ENCODE measurements at regions not wholly inside any gene's neighbourhood (a gene's known extent, or its start where the extent isn't known, plus 50 kb on each side); places are given as distances from the start of the nearest gene placed in this dataset.

DNA sequence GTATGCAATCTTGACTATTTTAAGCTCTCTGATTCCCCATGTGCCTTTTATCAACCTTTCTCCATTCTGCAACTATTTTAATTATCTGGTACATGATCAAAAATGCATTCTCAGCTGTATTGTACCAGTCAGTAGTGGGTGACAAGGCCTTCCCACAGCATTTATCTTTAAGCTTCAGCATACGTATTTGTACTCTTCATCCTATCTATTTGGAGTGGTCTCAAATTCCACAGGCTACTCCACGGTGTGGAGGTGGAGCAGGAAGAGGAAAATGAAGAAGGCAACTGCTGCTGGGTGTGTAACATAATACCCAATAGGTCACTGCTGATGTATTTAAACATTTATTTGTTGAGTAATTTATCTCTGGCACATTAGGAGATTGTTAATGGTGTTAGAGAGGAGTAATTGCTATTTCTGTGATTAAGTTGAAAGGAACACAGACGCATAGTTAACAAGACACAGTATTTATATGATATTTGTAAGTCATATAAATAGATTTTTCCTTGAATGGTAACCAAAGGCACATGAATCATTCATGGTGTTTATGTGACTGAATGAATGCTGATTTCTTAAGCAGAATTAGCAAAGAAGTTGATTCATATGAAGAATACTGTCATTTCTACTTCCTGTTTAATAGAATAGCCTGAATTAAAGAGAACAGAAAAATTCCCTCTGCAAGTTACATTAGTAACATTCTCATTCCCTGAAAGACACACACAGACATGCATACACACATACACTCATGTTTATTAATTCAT lies 153.8 kb upstream of the NR3C1 start:
- TF ChIP-seq EZH2 (IDR thresholded peaks at IDR 0.05; ENCODE audit: low read length), result no peak
- TF ChIP-seq, protein P1, sequence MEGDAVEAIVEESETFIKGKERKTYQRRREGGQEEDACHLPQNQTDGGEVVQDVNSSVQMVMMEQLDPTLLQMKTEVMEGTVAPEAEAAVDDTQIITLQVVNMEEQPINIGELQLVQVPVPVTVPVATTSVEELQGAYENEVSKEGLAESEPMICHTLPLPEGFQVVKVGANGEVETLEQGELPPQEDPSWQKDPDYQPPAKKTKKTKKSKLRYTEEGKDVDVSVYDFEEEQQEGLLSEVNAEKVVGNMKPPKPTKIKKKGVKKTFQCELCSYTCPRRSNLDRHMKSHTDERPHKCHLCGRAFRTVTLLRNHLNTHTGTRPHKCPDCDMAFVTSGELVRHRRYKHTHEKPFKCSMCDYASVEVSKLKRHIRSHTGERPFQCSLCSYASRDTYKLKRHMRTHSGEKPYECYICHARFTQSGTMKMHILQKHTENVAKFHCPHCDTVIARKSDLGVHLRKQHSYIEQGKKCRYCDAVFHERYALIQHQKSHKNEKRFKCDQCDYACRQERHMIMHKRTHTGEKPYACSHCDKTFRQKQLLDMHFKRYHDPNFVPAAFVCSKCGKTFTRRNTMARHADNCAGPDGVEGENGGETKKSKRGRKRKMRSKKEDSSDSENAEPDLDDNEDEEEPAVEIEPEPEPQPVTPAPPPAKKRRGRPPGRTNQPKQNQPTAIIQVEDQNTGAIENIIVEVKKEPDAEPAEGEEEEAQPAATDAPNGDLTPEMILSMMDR (optimal IDR thresholded peaks at IDR 0.05 in 1 of 3, IDR thresholded peaks at IDR 0.05 in 1 of 3, conservative IDR thresholded peaks at IDR 0.05 in 1 of 3; ENCODE audit: extremely low read depth in 1 of 3, insufficient read depth in 2 of 3, low read length in 3 of 3), result no peak
